ENCODE measurements at regions not wholly inside any gene's neighbourhood (a gene's known extent, or its start where the extent isn't known, plus 50 kb on each side); places are given as distances from the start of the nearest gene placed in this dataset.
"Not testable (repeated sequence)": the region's sequence is repeated elsewhere in the genome, so short reads cannot be mapped to it uniquely, and the experiment has no call there.

DNA sequence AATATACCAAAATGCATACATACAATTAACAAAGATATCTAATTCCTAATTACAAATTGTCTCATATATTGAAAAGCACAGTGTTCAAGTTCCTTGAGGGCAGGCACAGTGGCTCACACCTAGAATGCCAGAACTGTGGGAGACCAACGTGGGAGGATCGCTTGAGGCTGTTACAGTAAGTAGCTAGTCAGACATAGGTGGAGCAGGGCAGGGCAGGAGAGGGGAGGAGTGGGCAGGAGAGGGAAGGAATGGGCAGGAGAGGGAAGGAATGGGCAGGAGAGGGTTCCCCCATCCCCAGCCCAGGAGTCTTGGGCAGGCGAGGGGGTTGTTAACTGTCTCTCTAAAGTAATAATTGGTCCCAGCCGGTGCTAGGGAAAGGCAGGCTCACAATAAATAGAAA is 325.9 kb downstream of the GOLGA6L6 start:
- TF ChIP-seq CTCF (IDR thresholded peaks at IDR 0.05); ZFX (IDR thresholded peaks at IDR 0.05; ENCODE audit: borderline replicate concordance): not testable (repeated sequence)

All from 22Rv1 (cell line).